AG09319 (cell line): ENCODE measurements at regions not wholly inside any gene's neighbourhood (a gene's known extent, or its start where the extent isn't known, plus 50 kb on each side); places are given as distances from the start of the nearest gene placed in this dataset.

Source experiments
- DNase-seq: peaks from one replicate; pipeline ENCODE4 v3.0.0-alpha.2; 2010; ENCODE audit warnings: low read depth; ENCODE audit errors: extremely low read depth
- CTCF ChIP-seq: IDR thresholded peaks from 2 replicates; pipeline ENCODE4 v1.5.1; 2011; ENCODE audit warnings: low read depth, mild to moderate bottlenecking, inconsistent platforms, low read length, moderate library complexity

GRCh38 chr20:23161968-23162696, 76.0 kb upstream of the CD93 start:
- TF ChIP-seq CTCF = no peak
- DNase-seq = no peak

- TF ChIP-seq CTCF = no peak
- DNase-seq = no peak
These were observed 75.2 kb upstream of the CD93 start for GRCh38 chr20:23161244-23161891.

GRCh38 chr20:23160536-23161243, 74.6 kb upstream of the CD93 start:
- no peak for TF ChIP-seq CTCF
- DNase-seq = no peak

- TF ChIP-seq CTCF = no peak
- no peak for DNase-seq
These were observed 73.8 kb upstream of the CD93 start for GRCh38 chr20:23159947-23160318.

- no peak for DNase-seq
- TF ChIP-seq CTCF = no peak
These were observed 73.3 kb upstream of the CD93 start for GRCh38 chr20:23159256-23159946.

GRCh38 chr20:23157734-23158133, 71.6 kb upstream of the CD93 start:
- no peak for DNase-seq
- TF ChIP-seq CTCF = no peak

- TF ChIP-seq CTCF = no peak
These were observed 70.8 kb upstream of the CD93 start for GRCh38 chr20:23156842-23157423.

More at GRCh38 chr20:23156842-23157423, 70.8 kb upstream of the CD93 start:
- no peak for DNase-seq
